ENCODE measurements at regions not wholly inside any gene's neighbourhood (a gene's known extent, or its start where the extent isn't known, plus 50 kb on each side); places are given as distances from the start of the nearest gene placed in this dataset.

- intact Hi-C loops (cut with DNase I): no loop called here
- H3K4me3 ChIP-seq: no peak overlapping the region
- no peak for DNase-seq
- H3K9me3 ChIP-seq: no peaks in the 10 kb centered on the region
- H3K27me3 ChIP-seq: no peaks in the 10 kb centered on the region
- TF ChIP-seq, protein P1, sequence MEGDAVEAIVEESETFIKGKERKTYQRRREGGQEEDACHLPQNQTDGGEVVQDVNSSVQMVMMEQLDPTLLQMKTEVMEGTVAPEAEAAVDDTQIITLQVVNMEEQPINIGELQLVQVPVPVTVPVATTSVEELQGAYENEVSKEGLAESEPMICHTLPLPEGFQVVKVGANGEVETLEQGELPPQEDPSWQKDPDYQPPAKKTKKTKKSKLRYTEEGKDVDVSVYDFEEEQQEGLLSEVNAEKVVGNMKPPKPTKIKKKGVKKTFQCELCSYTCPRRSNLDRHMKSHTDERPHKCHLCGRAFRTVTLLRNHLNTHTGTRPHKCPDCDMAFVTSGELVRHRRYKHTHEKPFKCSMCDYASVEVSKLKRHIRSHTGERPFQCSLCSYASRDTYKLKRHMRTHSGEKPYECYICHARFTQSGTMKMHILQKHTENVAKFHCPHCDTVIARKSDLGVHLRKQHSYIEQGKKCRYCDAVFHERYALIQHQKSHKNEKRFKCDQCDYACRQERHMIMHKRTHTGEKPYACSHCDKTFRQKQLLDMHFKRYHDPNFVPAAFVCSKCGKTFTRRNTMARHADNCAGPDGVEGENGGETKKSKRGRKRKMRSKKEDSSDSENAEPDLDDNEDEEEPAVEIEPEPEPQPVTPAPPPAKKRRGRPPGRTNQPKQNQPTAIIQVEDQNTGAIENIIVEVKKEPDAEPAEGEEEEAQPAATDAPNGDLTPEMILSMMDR (IDR thresholded peaks at IDR 0.05): no peak
- H3K27ac ChIP-seq: no peak overlapping the region
- H3K9ac ChIP-seq (ENCODE audit: low read depth in 2 of 2, low read length in 2 of 2): no peak overlapping the region
- H3K36me3 ChIP-seq: no peaks in the 10 kb centered on the region
- H3K4me1 ChIP-seq: no peaks in the 10 kb centered on the region
Measured at GRCh38 chr11:112880495-112880894, 80.7 kb upstream of the NCAM1 start.

GRCh38 chr11:112881461-112881860 is 79.8 kb upstream of the NCAM1 start:
- H3K27ac ChIP-seq: no peak overlapping the region
- peak overlapping the region; percentile 20 for H3K4me3 ChIP-seq
- H3K27me3 ChIP-seq: no peaks in the 10 kb centered on the region
- no peak overlapping the region for H3K9ac ChIP-seq (ENCODE audit: low read depth in 2 of 2, low read length in 2 of 2)
- TF ChIP-seq, protein P1 (IDR thresholded peaks at IDR 0.05): no peak
- H3K36me3 ChIP-seq: no peaks in the 10 kb centered on the region
- no peaks in the 10 kb centered on the region for H3K9me3 ChIP-seq
- H3K4me1 ChIP-seq: no peaks in the 10 kb centered on the region
- DNase-seq: peak; percentile 49
- intact Hi-C loops (cut with DNase I): no loop called here

- Histone ChIP-seq H3K27ac (no peak overlapping the region), H3K27me3 (no peaks in the 10 kb centered on the region), H3K9me3 (no peaks in the 10 kb centered on the region), H3K36me3 (no peaks in the 10 kb centered on the region), H3K4me3 (no peak overlapping the region), H3K4me1 (no peaks in the 10 kb centered on the region), H3K9ac (ENCODE audit: low read depth in 2 of 2, low read length in 2 of 2) (no peak overlapping the region)
- TF ChIP-seq, protein P1 (IDR thresholded peaks at IDR 0.05): no peak
- intact Hi-C loops (cut with DNase I): no loop called here
- no peak for DNase-seq
Measured at GRCh38 chr11:112882494-112883381, 78.5 kb upstream of the NCAM1 start.

DNA sequence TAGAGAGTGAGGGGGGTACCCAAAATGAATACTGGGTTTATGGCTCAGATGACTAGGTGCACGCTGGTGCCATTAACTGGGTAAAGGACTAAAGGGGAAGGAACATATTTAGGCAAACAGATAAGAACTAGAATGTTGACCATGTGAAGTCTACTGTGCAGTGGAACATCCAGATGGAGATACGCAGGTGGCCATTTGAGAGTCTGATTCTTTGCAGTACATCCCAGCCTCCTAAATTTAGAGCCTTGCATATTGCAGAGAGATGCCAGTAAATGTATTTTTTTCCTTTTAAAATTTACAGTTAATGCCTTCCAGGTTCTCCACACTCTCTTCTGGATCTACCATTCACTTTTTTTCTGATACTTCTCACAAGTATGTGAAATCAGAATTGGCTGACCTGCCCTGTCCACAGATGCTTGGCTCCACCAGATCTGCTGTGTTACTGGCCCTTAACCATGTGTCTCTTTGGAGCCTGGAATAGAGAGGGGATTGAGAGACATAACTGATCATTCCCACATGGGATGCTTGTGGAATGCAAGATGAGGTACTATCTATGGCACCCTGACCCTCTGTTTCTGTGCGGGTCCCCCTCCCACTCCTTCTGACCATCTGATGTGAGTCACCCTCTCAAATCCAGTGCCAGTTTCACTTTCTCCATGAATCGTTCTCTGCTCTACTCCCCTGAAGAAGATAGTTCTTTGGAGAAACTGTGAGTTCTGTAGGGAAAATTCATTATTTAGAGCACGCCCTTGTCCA is 77.0 kb upstream of the NCAM1 start:
- H3K27me3 ChIP-seq: no peaks in the 10 kb centered on the region
- TF ChIP-seq, protein P1 (IDR thresholded peaks at IDR 0.05): no peak
- intact Hi-C loops (cut with DNase I): no loop called here
- no peaks in the 10 kb centered on the region for H3K4me1 ChIP-seq
- H3K4me3 ChIP-seq: no peak overlapping the region
- no peak for DNase-seq
- H3K36me3 ChIP-seq: no peaks in the 10 kb centered on the region
- H3K27ac ChIP-seq: no peak overlapping the region
- H3K9me3 ChIP-seq: no peaks in the 10 kb centered on the region
- H3K9ac ChIP-seq (ENCODE audit: low read depth in 2 of 2, low read length in 2 of 2): no peak overlapping the region

DNA sequence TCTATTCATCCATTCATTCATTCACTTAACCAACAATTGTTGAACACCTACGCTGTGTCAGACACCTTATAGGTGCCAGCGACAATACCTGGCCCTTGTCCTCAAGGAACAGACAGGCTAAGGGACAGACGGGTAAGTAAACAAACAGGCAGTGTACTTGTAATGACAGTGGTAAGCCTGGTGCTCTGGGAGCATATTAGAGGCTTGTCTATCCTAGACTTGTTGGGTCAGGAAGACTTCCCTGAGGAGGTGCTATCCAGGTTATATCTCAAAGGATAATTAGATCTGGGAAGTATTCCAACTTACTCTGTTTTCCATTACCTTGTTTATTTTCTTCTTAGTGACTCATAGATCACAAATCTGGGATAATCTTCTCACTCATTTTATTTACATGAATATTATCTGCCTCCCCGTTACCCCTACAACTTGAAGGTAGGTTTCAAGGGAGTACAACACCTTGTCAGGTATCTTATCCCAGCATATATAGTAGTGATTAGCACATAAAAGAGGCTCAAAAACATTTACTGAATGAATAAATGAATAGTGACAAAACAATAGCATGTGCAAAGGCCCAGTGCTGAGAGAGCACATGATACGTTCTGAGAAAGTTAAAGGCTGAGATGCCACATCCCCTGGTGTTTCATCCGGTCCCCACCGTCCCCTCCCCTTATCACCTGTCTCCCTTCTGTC is 75.3 kb upstream of the NCAM1 start:
- H3K4me3 ChIP-seq: no peak overlapping the region
- TF ChIP-seq, protein P1 (IDR thresholded peaks at IDR 0.05): no peak
- no peak overlapping the region for H3K9ac ChIP-seq (ENCODE audit: low read depth in 2 of 2, low read length in 2 of 2)
- DNase-seq: no peak
- intact Hi-C loops (cut with DNase I): no loop called here
- no peaks in the 10 kb centered on the region for H3K36me3 ChIP-seq
- no peak overlapping the region for H3K27ac ChIP-seq
- H3K4me1 ChIP-seq: no peaks in the 10 kb centered on the region
- no peaks in the 10 kb centered on the region for H3K27me3 ChIP-seq
- no peaks in the 10 kb centered on the region for H3K9me3 ChIP-seq

Data from colonic mucosa (tissue), 4 donors.